HG02571 (cell line): ENCODE measurements at regions not wholly inside any gene's neighbourhood (a gene's known extent, or its start where the extent isn't known, plus 50 kb on each side); places are given as distances from the start of the nearest gene placed in this dataset.

ENCODE experiments used
- ATAC-seq: cut with Tn5 transposase; IDR thresholded peaks from one replicate; pipeline ENCODE4 v1.9.1; 2021; ENCODE audit warnings: mild to moderate bottlenecking, moderate library complexity; ENCODE audit not compliant: unreplicated experiment

- ATAC-seq: no peak
Measured at GRCh38 chr15:46300716-46301115, 665.9 kb downstream of the SQOR start.

GRCh38 chr15:46301291-46301690 lies 666.5 kb downstream of the SQOR start:
- no peak for ATAC-seq

- no peak for ATAC-seq
Measured at GRCh38 chr15:46301826-46302225, 667.0 kb downstream of the SQOR start.

- ATAC-seq: no peak
Measured at GRCh38 chr15:46304321-46304720, 669.5 kb downstream of the SQOR start.

GRCh38 chr15:46307746-46308145 lies 672.9 kb downstream of the SQOR start:
- no peak for ATAC-seq

GRCh38 chr15:46309914-46310313 lies 675.1 kb downstream of the SQOR start:
- ATAC-seq: no peak

- ATAC-seq: peak; percentile 79
Measured at GRCh38 chr15:46312133-46312740, 677.4 kb downstream of the SQOR start.

GRCh38 chr15:46315434-46315833 lies 680.6 kb downstream of the SQOR start:
- ATAC-seq: no peak

- ATAC-seq: no peak
Measured at GRCh38 chr15:46316024-46316423, 681.2 kb downstream of the SQOR start.

GRCh38 chr15:46317029-46317428 lies 682.2 kb downstream of the SQOR start:
- ATAC-seq: no peak

GRCh38 chr15:46322753-46323152 lies 687.9 kb downstream of the SQOR start:
- no peak for ATAC-seq

GRCh38 chr15:46326173-46326572 lies 691.3 kb downstream of the SQOR start:
- ATAC-seq: no peak

GRCh38 chr15:46328821-46329220 lies 694.0 kb downstream of the SQOR start:
- ATAC-seq: no peak

GRCh38 chr15:46329876-46330275 lies 695.0 kb downstream of the SQOR start:
- no peak for ATAC-seq

- no peak for ATAC-seq
Measured at GRCh38 chr15:46331546-46331945, 696.7 kb downstream of the SQOR start.

- no peak for ATAC-seq
Measured at GRCh38 chr15:46343196-46343935, 708.5 kb downstream of the SQOR start.

GRCh38 chr15:46344115-46344724 lies 709.4 kb downstream of the SQOR start:
- no peak for ATAC-seq

- ATAC-seq: no peak
Measured at GRCh38 chr15:46344915-46345314, 710.1 kb downstream of the SQOR start.

GRCh38 chr15:46354443-46354842 lies 719.6 kb downstream of the SQOR start:
- no peak for ATAC-seq

- ATAC-seq: no peak
Measured at GRCh38 chr15:46365572-46365971, 730.7 kb downstream of the SQOR start.

- no peak for ATAC-seq
Measured at GRCh38 chr15:46366360-46367007, 731.7 kb downstream of the SQOR start.

GRCh38 chr15:46383978-46384377 lies 749.1 kb downstream of the SQOR start:
- ATAC-seq: no peak
